ENCODE measurements at regions not wholly inside any gene's neighbourhood (a gene's known extent, or its start where the extent isn't known, plus 50 kb on each side); places are given as distances from the start of the nearest gene placed in this dataset.

- no peak for TF ChIP-seq CTCF (IDR thresholded peaks at IDR 0.05)
- no peak for TF ChIP-seq POLR2A (IDR thresholded peaks at IDR 0.05)
Measured at GRCh38 chr1:83083589-83084224, 915.2 kb downstream of the TTLL7 start.
